ENCODE measurements at regions not wholly inside any gene's neighbourhood (a gene's known extent, or its start where the extent isn't known, plus 50 kb on each side); places are given as distances from the start of the nearest gene placed in this dataset.

- peak; percentile 94 for DNase-seq (ENCODE audit: low read depth)
Measured at GRCh38 chr5:73374520-73375190, 73.9 kb downstream of the FOXD1 start.

- DNase-seq (ENCODE audit: low read depth), result peak; percentile 19
Measured at GRCh38 chr5:73373814-73374510, 74.6 kb downstream of the FOXD1 start.

GRCh38 chr5:73370640-73371583, 77.7 kb downstream of the FOXD1 start:
- DNase-seq (ENCODE audit: low read depth), result peak; percentile 99

GRCh38 chr5:73370095-73370494, 78.5 kb downstream of the FOXD1 start:
- DNase-seq (ENCODE audit: low read depth), result peak; percentile 28

- DNase-seq (ENCODE audit: low read depth), result no peak
Measured at GRCh38 chr5:73369278-73369677, 79.3 kb downstream of the FOXD1 start.

GRCh38 chr5:73367650-73368049, 80.9 kb downstream of the FOXD1 start:
- DNase-seq (ENCODE audit: low read depth), result peak; percentile 66

- DNase-seq (ENCODE audit: low read depth), result no peak
Measured at GRCh38 chr5:73365990-73366667, 82.4 kb downstream of the FOXD1 start.

GRCh38 chr5:73365301-73365853, 83.2 kb downstream of the FOXD1 start:
- peak; percentile 91 for DNase-seq (ENCODE audit: low read depth)

- DNase-seq (ENCODE audit: low read depth), result peak; percentile 56
Measured at GRCh38 chr5:73363911-73364730, 84.5 kb downstream of the FOXD1 start.

- DNase-seq (ENCODE audit: low read depth), result no peak
Measured at GRCh38 chr5:73359395-73359794, 89.2 kb downstream of the FOXD1 start.

GRCh38 chr5:73358366-73358765, 90.2 kb downstream of the FOXD1 start:
- DNase-seq (ENCODE audit: low read depth), result no peak

GRCh38 chr5:73357576-73357975, 91.0 kb downstream of the FOXD1 start:
- no peak for DNase-seq (ENCODE audit: low read depth)

- DNase-seq (ENCODE audit: low read depth), result no peak
Measured at GRCh38 chr5:73355108-73355507, 93.5 kb downstream of the FOXD1 start.

GRCh38 chr5:73354406-73354805, 94.2 kb downstream of the FOXD1 start:
- DNase-seq (ENCODE audit: low read depth), result no peak

GRCh38 chr5:73352649-73353230, 95.8 kb downstream of the FOXD1 start:
- no peak for DNase-seq (ENCODE audit: low read depth)

- DNase-seq (ENCODE audit: low read depth), result no peak
Measured at GRCh38 chr5:73352243-73352642, 96.3 kb downstream of the FOXD1 start.

GRCh38 chr5:73351593-73351992, 97.0 kb downstream of the FOXD1 start:
- DNase-seq (ENCODE audit: low read depth), result no peak

- no peak for DNase-seq (ENCODE audit: low read depth)
Measured at GRCh38 chr5:73346878-73347408, 101.6 kb downstream of the FOXD1 start.

GRCh38 chr5:73344835-73345234, 103.7 kb downstream of the FOXD1 start:
- no peak for DNase-seq (ENCODE audit: low read depth)

GRCh38 chr5:73339711-73340110, 108.9 kb downstream of the FOXD1 start:
- DNase-seq (ENCODE audit: low read depth), result no peak

Measured in ELR (cell line).